Astrocyte of the cerebellum (primary cell): ENCODE measurements at regions not wholly inside any gene's neighbourhood (a gene's known extent, or its start where the extent isn't known, plus 50 kb on each side); places are given as distances from the start of the nearest gene placed in this dataset.
"Not testable (repeated sequence)": the region's sequence is repeated elsewhere in the genome, so short reads cannot be mapped to it uniquely, and the experiment has no call there.

Experiments
- DNase-seq: peaks from one replicate; pipeline ENCODE4 v3.0.0-alpha.2; 2011; ENCODE audit warnings: low read depth
- H3K4me3 ChIP-seq: 2 replicates; pipeline ENCODE4 v1.5.1; 2011; ENCODE audit warnings: mild to moderate bottlenecking, low read depth, low read length, moderate library complexity
- in situ Hi-C: cut with HindIII; loops from 2 replicates; pipeline ENCODE4 v1.10.0; 2017; ENCODE audit warnings: low sequenced_read_pairs
- TF ChIP-seq, protein P1 (sequence below): IDR thresholded peaks from 2 replicates; pipeline ENCODE4 v1.5.1; 2012; ENCODE audit warnings: low read length, low read depth, moderate library complexity, mild to moderate bottlenecking; ENCODE audit errors: missing control alignments

DNA sequence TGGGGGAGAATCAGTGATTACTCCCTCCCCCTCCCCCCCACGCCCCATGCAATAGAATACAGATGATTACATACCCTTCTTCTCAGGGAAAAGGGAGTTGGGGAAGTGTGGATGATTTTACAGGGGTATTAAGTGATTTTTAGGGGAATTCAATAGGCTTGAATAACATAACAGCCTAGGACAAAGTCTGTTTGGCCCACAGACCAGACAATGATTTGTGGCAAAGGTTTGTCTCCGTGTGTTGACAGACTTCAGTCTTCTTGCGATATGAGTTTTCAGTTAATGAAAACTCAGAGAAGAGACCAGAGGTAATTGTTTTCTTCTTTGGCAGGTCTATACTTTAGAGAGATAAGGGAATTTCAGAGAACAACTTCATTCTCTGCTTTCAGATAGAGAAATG is 95.3 kb downstream of the OR2B2 start:
- no peak overlapping the region for H3K4me3 ChIP-seq
- no peak for DNase-seq
- TF ChIP-seq, protein P1, sequence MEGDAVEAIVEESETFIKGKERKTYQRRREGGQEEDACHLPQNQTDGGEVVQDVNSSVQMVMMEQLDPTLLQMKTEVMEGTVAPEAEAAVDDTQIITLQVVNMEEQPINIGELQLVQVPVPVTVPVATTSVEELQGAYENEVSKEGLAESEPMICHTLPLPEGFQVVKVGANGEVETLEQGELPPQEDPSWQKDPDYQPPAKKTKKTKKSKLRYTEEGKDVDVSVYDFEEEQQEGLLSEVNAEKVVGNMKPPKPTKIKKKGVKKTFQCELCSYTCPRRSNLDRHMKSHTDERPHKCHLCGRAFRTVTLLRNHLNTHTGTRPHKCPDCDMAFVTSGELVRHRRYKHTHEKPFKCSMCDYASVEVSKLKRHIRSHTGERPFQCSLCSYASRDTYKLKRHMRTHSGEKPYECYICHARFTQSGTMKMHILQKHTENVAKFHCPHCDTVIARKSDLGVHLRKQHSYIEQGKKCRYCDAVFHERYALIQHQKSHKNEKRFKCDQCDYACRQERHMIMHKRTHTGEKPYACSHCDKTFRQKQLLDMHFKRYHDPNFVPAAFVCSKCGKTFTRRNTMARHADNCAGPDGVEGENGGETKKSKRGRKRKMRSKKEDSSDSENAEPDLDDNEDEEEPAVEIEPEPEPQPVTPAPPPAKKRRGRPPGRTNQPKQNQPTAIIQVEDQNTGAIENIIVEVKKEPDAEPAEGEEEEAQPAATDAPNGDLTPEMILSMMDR = no peak
- in situ Hi-C loops = no loop called here

DNA sequence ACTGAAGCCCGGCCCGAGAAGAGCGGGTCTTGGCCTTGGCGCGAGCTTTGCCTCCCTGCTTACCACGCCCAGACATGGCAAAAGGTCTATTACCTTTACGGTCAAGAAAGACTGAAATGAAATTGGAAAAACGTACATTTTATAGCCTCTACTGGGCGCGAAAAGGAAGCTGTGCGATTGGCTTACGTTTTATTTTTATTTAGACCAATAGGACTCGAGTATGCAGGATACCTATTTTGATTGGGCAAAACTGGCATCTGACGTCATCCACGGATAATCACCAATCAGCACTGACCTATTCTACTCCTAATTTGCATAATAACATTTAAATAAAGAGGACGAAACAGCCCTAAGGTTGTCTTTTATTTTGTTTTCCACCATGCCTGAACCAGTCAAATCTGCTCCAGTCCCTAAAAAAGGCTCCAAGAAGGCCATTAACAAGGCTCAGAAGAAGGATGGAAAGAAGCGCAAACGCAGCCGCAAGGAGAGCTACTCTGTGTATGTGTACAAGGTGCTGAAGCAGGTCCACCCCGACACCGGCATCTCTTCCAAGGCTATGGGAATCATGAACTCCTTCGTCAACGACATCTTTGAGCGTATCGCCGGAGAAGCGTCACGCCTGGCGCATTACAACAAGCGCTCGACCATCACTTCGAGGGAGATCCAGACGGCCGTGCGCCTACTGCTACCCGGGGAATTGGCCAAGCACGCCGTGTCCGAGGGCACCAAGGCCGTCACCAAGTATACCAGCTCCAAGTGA is 97.4 kb downstream of the OR2B2 start:
- peak; percentile 96 for DNase-seq
- peak overlapping the region; percentile 45 for H3K4me3 ChIP-seq
- TF ChIP-seq, protein P1 = no peak
- in situ Hi-C loops = no loop called here

DNA sequence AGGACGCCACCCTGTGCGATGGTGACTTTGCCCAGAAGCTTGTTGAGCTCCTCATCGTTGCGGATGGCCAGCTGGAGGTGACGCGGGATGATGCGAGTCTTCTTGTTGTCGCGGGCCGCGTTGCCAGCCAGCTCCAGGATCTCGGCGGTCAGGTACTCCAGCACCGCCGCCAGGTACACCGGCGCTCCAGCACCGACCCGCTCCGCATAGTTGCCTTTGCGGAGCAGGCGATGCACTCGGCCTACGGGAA is 97.9 kb downstream of the OR2B2 start:
- DNase-seq, in situ Hi-C loops: not testable (repeated sequence)
- peak overlapping the region; percentile 45 for H3K4me3 ChIP-seq

DNA sequence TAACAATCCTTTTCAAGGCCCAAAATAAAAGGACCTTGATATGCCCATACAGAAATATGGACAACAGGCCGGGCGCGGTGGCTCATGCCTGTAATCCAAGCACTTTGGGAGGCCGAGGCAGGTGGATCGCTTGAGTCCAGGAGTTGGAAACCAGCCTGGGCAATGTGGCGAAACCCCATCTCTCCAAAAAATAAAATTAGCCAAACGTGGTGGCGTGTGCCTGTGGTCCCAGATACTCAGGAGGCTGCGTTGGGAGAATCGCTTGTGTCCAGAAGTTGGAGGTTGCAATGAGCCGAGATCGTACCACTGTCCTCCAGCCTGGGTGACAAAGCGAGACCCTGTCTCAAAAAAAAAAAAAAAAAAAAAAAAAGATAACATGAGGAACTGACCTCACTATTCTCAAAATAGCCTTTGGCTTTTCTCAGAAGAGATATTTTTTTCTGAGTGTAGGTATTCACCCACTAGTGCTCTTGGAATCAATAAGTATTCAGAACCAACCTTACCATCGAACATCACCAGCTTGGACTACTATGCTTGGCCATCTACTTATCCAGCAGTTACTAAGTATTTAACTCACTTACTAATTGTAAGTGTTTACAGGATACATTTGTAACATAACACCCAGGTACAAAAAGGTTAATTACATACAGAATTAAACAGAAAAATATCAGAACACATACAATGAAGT is 99.2 kb downstream of the OR2B2 start:
- no peak for DNase-seq
- TF ChIP-seq, protein P1 = no peak
- in situ Hi-C loops = no loop called here
- no peak overlapping the region for H3K4me3 ChIP-seq

DNA sequence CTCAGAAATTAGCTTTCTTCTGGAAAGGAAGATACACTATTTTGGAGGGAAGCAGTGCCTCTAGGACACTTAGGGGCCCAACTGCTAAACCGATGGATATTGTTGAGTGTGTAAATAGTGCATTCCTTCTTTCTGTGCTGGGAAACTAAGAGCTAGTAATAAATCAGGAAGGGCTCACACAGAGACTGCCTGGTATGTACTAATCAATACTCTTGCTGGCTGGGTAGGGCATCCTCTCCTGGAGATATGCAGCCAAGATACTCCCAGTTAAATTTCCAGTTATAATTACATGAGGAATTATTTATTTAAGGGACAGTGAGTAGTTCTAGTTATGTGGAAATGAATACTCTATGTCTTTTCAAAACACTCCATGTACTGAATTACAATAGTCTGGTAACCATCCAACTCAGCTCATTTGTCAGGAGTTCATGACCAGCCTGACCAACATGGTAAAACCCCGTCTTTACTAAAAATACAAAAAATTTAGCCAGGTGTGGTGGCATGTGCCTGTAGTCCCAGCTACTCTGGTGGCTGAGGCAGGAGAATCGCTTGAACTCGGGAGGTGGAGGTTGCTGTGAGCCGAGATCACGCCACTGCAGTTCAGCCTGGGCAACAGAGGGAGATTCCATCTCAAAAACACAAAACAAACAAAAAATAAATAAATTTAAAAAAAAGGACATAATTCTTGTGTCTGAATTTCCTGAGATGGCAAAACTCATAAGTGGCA is 100.0 kb downstream of the OR2B2 start:
- TF ChIP-seq, protein P1 = no peak
- DNase-seq = no peak
- in situ Hi-C loops = no loop called here
- H3K4me3 ChIP-seq = no peak overlapping the region

DNA sequence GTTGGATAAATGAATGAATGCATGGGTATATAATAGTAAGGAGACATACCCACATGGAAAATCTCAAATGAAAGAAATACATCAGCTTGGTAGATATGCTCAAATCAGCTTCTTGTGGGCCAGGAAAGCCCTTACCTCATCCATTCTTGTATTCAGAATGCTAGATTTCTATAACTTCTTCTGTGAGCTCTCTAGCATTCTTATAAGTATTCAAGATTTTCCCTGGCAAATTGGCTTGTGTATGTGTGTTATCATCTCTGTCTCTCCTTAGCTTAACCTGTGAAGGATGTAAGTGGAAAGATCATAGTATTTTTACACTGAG is 100.8 kb downstream of the OR2B2 start:
- TF ChIP-seq, protein P1 = no peak
- DNase-seq = no peak
- peak overlapping the region; percentile 67 for H3K4me3 ChIP-seq
- in situ Hi-C loops = no loop called here
